Fibroblast of the conjunctiva (primary cell): ENCODE measurements at regions not wholly inside any gene's neighbourhood (a gene's known extent, or its start where the extent isn't known, plus 50 kb on each side); places are given as distances from the start of the nearest gene placed in this dataset.

Source experiments
- DNase-seq: peaks from one replicate; pipeline ENCODE4 v3.0.0-alpha.2; 2010; ENCODE audit warnings: low read depth

DNA sequence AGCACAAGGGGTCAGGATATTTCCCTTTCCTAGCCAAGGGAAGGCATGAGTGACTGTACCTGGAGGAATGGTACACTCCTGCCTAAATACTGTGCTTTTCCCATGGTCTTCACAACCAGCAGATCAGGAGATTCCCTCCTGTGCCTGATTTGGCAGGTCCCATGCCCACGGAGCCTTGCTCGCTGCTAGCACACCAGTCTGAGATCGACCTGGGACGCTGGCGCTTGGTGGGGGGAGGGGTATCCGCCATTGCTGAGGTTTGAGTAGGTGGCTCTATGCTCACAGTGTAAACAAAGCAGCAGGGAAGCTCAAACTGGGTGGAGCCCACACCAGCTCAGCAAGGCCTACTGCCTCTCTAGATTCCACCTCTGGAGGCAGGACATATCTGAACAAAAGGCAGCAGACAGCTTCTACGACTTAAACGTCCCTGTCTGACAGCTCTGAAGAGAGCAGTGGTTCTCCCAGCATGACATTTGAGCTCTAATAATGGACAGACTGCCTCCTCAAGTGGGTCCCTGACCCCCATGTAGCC, 486.0 kb upstream of the CHRM3 start:
- no peak for DNase-seq

DNA sequence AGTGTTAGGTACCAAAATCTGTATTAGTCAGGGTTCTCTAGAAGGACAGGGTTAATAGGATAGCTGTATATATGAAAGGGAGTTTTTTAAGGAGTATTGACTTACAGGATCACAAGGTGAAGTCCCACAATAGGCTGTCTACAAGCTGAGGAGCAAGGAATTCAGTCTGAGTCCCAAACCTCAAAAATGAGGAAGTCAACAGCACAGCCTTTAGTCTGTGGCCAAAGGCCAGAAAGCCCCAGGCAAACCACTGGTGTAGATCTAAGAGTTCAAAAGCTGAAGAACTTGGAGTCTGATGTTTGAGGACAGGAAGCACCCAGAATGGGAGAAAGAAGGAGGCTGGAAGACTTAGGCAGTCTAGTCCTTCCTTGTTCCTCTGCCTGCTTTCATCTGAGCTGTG, 487.5 kb upstream of the CHRM3 start:
- DNase-seq, result no peak

DNA sequence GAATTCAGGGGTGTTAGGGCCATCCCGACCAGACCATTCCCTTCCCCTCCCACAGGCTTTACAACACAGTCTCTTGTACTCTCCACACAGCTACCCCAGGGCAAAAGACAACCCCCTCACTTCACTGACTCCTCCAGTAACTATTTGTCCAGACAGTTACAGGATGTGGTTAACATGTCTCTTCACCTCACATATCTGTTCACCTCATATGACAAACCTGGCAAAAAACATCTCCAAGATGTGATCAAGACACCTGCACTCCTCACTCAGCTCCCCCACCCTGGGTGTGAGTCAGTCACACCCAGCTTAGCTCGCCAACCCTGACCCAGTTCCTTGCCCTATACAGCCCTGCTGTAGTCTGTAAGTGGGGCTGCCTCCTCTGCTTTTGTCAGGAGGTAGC, 490.5 kb upstream of the CHRM3 start:
- no peak for DNase-seq

DNA sequence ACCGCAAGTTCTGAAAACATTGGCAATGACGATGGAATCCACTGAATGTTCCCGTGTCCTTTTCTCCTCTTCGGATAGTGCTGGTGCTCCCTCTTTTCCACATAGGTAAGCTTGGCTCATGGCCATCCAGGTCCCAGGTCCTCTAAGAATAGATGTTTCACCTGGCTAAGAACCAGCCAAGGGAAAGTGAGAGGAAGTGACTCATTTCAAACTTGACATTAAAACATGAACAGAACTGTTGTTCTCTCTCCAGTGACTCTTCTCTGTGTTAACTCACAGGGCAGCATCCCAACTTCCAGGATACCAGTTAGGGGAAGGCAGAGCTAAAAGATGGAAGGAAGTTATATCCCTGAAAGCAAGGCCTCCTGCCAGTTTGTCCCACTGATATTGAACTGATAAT, 493.8 kb upstream of the CHRM3 start:
- DNase-seq, result no peak

DNA sequence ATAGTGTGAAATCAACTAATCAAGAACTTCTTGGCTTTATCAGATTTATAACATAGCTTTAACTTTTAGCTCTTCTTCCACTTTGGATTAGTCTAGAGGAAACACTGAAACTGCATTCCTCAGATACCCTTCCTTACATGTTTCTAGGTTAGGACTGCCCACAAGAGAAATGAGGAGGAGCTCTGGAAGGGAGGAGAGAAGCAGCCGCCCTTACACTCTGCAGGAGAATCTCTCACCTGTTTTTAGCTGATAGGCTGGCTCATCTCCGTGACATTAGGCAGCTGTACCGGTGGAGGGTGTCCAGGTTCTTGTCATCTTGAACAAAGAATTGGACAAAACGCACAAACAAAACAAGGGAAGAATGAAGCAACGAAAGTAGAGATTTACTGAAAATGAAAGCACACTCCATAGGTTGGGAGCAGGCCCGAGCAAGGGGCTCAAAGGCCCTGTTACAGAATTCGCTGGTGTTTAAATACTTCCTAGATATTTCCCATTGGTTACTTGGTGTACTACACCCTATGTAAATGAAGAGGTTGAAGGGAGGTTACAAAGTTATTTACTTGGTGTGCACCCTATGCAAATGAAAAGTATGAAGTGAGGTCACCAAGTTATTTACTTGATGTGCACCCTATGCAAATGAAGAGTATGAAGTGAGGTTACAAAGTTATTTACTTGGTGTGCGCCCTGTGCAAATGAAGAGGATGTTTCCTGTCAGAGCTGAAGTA, 524.9 kb upstream of the CHRM3 start:
- no peak for DNase-seq

DNA sequence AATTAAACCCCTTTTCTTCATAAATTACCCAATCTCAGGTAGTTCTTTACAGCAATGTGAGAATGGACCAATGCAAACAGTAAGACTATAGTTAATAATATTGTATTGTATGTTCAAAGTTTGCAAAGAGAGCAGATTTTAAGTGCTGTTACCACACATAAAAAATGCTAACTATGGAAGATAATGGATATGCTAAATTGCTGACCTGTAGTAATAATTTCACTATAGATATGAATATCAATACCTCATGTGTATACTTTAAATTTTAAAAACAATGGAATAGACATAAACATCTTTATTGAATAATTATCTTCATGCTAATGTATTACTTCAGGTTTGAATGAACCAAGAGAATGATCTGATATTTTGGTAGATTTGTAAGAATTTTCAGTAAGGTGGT, 552.4 kb upstream of the CHRM3 start:
- no peak for DNase-seq

DNA sequence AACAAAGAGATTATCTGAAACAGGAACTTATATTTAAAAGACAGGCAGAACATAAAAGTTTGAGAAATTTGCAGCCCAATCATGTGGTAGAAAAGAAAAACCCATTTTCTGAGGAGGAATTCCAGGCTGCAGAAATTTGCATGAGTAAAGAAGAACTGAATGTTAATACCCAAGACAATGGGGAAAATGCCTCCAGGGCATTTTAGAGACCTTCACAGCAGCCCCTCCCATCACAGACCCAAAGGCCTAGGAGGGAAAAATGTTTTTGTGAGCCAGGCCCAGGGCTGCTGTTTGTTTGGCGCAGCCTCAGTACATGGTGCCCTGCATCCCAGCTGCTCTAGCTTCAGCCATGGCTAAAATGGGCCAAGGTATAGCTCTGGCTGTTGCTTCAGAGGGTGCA, 554.3 kb upstream of the CHRM3 start:
- DNase-seq, result no peak

DNA sequence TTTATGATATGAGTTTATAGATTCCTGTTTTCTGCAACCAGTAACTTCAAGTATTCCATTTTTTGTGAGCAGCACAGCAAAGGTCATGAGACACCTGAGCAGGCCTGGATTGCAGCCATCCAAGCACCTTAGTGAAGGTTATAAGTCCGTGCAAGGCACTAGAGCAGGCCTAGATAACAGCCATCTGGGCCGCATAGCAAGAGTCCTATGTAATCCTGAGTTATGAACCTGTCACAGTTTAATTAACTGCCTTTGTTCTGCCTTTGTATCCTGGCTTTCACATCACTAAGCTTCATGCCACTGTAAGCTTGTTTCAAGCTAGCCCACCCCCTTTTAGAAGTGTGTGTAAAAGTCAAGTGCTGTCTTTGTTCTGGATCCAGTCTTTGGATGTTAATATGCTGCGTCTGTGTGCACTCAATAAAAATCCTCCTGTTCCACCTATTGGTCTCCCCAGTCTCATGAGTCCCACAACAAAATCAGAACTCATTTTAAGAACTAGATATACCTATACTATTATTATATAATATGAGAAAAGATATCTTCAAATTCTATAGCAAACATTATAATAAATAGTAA, 556.2 kb upstream of the CHRM3 start:
- no peak for DNase-seq

DNA sequence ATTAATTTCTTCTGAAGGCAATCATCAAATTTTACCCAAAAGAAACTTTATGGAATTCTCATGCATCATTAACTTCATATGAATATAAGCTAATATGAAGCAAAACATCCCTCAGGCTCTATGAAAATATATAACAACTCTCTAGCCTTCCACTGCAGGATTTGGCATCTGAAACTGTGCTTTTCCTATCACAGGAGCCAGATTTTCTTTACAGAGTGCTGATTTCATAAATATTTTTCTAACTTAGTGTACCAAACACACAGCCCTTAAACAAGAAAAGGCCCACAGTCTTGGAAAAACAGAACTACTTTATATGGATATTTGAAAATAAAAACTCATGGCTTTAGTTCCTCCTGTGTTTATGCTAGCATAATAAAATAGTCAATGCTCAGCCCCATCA, 559.5 kb upstream of the CHRM3 start:
- no peak for DNase-seq

DNA sequence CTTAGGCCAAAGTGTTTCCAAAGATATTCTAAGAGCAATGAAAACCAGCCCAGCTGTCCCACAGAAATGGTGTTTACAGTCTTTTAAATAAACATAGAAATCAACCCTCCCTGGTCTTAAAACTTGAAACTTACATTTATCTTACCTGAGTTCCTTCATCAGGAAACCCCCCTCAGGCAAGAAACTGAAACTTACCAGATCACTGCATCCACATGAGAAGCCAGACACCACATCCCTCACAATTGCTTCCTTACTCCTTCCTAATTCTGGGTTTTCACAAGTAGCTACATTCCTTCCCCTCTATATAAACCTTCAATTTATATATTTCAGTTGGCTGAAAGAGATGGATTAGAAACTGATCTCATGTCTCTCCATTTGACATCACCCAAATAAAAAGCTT, 563.0 kb upstream of the CHRM3 start:
- no peak for DNase-seq

DNA sequence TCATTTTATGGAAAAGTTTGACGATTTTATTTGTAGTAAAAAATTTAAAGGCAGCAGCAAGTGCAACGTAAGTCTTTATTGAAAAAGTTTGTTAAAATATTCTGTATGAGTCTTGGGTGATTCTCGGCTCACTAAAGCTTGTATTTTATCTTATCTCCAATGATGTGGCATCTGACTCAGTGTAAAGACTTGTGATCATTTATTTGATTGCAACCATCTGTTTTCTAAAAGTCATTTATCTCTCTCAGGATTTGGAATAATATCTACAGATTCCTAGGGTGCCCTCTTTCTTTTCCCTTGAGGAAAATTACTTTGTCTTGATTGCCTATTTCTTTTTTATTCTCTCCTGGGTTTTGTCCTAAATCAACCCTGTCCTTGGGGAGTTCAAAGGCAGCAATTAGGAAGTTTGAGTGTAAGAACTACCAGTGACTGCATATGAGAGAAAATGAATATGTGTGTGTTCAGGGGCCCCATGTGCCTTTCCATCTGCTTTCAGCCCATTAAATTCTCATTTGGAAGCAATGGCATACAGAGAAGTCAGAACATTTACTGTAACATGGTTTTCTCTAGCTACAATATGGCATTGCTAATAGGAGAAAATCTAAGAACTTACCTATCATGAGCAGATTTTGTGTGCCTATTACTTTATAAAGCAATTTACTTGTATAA, 575.0 kb upstream of the CHRM3 start:
- no peak for DNase-seq

DNA sequence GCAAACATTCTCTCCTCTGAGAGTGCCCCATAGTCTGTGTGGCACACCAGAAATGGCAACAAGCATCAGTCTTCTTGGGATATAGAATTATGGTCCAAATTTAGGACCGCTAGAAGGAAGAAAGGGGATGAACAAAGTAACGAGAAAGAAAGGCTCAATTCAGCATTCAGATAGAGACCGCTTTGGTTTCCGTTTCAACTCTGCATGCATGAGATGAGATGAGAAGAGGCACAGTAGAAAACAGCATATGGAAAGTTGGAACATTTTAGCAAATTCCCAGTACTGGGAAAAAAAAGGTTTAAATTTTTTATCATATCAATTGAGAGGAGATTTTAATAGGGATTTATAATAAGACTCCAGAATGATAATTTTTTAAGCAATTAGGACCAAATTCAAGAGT, 595.5 kb upstream of the CHRM3 start:
- no peak for DNase-seq

DNA sequence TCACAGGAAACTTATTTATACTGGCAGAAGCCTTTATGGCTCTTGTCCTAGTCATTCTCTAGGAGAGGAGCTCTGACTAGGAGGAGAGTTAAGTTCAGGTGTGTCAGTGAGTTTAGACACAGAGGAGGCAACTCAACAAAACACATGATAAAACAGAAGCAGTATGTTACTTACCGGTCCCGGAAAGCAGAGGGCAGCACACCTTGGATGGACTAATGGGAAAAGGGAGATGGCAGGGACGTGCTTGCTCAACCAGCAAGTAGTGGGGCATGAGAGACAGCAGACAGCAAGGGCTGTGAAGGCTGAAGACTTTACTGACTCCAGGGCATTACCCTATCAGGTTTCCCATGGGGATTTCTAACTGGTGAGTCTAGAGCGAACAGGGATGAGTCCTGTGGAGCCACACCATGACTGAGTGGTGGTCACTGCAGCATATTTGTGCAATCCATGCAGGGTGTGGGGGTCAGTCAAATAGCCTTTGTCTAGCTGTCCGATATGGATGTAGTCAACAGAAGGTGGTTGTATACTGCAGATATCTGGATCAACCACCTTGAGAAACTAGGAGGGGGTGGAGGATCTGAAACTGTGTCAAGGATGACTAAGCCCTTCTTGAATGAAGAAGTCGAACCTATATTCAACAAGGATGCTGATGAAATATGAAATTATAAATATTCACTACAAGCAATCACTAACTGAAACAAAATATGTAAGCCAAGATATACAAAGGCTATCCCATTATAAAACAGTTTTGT, 596.3 kb upstream of the CHRM3 start:
- no peak for DNase-seq

DNA sequence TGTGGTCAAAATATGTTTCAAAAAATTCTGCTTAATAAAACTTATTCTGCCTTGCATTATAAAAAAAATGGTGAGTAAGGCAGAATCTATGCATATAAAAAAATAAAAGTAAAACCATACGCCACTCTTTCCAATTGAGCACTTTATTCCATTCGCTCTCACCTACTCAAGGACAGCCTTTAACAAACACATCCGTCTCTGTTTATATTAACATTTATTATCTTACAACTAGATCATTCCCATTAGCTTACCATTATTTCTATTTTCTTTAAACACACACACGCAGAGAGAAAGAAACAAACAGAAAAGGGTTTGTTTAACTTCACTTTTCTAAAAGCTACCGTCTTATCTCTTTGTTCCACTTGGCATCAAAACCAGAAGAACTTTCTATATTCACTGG, 598.9 kb upstream of the CHRM3 start:
- DNase-seq, result no peak

DNA sequence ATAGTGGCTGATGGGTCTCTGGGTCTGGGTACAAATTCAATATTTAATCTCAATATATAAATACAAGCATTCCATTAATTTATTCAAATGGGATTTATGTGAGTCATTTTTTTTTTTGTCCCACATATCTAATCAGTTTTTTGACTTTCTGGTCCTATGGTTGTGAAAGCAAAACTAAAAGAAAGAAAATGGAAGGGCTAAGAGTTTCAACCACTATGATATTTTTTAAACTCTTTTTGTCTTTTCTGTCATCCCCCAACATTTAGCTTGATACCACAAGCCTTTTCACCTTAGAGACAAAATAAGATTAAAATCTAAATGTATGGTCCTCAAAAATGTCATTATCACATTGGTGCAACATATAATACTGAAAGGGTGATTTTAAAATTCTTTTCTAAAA, 602.7 kb upstream of the CHRM3 start:
- no peak for DNase-seq

DNA sequence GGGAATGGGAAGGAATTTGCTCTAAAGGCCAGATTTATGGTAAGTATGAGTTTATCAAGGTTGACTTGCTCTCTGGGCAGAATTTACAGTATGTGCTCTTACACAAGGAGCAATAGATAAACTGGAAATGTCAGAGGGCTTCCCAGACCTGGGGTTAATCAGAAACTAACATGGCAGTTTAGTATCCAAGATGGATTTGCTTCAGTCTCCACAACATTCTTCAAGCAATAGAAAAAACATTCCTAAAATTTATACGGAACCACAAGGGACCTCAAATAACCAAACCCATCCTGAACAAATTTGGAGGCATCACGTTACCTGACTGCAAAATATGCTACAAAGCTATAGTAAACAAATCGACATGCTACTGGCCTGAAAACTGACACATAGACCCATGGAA, 606.7 kb upstream of the CHRM3 start:
- no peak for DNase-seq

DNA sequence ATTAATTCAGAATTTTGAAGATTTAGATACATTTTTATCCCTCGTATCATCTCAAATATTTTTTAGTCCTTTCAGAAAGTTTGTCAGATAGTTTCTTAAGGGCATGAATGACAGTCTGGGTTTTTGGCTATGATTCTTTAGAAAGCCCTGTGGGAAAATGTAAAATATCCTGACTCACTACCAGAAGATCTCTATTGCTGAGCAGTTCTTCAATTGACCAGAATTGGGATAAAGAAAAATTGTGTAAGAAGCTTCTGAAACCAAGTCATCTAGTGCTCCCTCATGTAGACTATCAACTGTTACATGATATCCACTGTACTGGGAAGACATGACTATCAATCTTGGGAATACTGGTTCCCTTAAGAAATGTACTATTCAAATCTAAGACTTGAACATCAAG, 608.3 kb upstream of the CHRM3 start:
- no peak for DNase-seq

DNA sequence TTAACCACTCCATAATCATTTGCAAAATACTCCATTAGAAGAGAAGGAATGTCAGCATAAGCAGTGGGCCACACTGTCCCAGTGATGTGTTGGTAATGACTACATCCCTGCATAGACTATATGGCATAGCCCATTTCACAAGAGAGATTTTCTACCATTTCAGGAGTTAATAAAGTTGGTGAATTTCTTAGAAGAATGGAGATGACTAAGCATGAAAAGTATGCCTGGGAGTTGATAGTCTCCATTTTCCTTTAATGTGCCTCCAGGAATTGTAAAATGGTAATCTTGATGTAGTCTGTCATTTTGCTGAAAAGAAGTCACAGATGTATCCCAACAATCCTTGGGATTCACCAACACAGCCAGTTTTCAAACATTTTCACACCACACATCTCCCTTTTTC, 608.8 kb upstream of the CHRM3 start:
- no peak for DNase-seq

DNA sequence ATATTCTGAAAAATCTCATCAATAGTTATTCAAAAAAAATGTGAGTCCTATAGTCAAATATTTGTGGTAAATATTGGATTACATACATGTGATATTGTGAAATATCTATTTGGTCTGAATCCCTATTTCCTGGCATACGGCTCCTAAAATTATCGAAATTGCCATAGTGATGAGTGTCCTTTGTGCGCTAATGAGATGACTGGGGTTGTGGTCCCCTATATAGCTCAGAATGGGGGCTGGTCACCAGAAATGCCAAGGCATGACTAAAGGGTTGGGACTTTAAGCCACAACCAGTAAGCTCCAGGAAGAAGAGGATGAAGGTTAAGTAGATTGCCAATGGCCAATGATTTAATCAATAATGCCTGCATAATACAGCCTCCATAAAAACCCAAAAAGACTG, 610.2 kb upstream of the CHRM3 start:
- DNase-seq, result no peak

DNA sequence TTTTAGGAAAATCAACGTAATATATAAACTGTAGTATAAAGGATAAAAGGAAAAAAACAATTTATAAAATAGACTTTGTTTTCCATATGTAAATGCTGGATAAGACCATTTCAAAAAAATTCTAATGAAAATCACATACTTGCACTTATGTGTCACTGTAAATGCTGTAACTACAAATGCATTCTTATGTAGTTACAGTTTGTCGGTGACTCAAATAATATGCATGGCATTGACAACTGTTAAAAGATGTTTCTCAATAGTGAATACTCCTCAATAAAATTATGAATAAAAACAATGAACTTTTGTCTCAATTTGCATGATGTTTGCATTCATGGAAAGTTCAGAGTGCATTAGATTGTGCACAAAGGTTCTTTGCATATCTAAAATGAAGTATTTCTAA, 614.0 kb upstream of the CHRM3 start:
- DNase-seq, result no peak

DNA sequence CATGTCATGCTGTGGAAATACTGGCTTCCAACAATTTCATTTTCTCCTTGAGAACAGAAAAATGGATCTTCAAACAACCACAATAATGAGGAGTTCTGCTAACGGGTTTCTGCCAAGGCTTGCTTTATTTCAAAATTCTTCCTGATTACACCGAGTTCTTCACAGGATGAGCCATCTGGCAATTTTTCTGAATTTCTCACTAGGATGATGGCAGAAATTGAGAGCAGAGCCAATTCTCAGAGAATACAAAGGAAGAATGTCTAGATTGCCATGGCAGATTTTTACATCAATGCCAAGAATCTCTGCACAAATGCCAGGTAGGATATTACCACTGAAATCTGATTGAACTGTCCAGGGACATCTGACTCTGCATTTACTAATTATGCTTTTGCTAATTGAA, 619.0 kb upstream of the CHRM3 start:
- DNase-seq, result no peak

DNA sequence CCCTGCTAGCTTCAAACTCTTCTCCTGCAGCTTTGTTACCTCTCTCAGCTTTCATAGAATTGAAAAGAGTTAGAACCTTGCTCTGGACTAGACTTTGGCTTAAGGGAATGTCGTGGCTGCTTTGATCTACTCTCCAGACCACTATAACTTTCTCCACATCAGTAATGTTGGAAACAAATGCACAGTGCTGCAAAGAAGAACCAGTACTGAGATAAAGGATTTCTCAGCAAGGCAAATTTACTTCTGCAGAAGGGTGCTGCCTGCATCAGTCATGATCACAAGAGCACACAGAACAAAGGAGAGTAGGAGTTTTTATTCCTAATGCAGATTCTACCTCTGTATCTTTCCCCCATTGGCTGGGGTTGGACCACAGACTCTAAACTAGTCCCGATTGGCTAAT, 621.6 kb upstream of the CHRM3 start:
- no peak for DNase-seq

DNA sequence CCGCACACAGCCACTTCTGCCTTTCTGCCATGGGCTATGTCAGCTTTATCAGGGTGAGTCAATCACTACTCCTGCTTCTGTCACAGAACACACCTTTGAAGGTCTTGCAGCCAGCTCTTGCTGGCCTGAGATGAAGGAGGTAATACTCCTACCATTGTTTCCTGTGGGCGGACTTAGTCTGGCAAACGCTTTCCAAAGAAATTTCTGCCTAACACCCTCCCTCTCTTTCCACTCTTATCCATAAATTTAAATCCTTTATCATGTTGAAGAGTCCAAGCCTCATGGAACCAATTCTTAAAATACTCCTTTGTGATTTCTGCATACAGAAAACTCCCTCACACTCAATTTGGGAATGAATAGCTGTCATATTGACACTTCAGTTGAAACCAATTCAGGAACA, 633.1 kb upstream of the CHRM3 start:
- no peak for DNase-seq
